Neuronal stem cell (in vitro differentiated cells): ENCODE measurements at regions not wholly inside any gene's neighbourhood (a gene's known extent, or its start where the extent isn't known, plus 50 kb on each side); places are given as distances from the start of the nearest gene placed in this dataset.

Source experiments
- DNase-seq: peaks from one replicate; pipeline ENCODE4 v3.0.0-alpha.2; 2013; ENCODE audit warnings: low spot score
- H2AFZ ChIP-seq: one replicate; pipeline ENCODE4 v1.6.1; 2013; ENCODE audit warnings: mild to moderate bottlenecking, low read length, inconsistent platforms
- H2AK5ac ChIP-seq: 2 replicates; pipeline ENCODE4 v1.6.1; 2013; ENCODE audit warnings: low read depth, mild to moderate bottlenecking, inconsistent platforms, low read length, moderate library complexity, mixed read lengths
- H2BK120ac ChIP-seq: 2 replicates; pipeline ENCODE4 v1.6.1; 2013; ENCODE audit warnings: low read depth, mild to moderate bottlenecking, inconsistent platforms, low read length, moderate library complexity, mixed read lengths
- H2BK12ac ChIP-seq: one replicate; pipeline ENCODE4 v1.6.1; 2013; ENCODE audit warnings: low read length, inconsistent platforms
- H2BK15ac ChIP-seq: 2 replicates; pipeline ENCODE4 v1.6.1; 2013; ENCODE audit warnings: mild to moderate bottlenecking, low read length, inconsistent platforms, mixed read lengths
- H2BK5ac ChIP-seq: one replicate; pipeline ENCODE4 v1.6.1; 2013; ENCODE audit warnings: inconsistent platforms, mild to moderate bottlenecking, low read length, moderate library complexity
- H3K14ac ChIP-seq: one replicate; pipeline ENCODE4 v1.6.1; 2013; ENCODE audit warnings: low read length, inconsistent platforms
- H3K18ac ChIP-seq: 2 replicates; pipeline ENCODE4 v1.6.1; 2013; ENCODE audit warnings: low read length, inconsistent platforms
- H3K23ac ChIP-seq: 2 replicates; pipeline ENCODE4 v1.6.1; 2013; ENCODE audit warnings: low read depth, mild to moderate bottlenecking, mixed read lengths, low read length, inconsistent platforms; ENCODE audit not compliant: poor library complexity
- H3K27ac ChIP-seq: replicated peaks from 3 replicates; pipeline ENCODE4 v1.5.1; 2013; ENCODE audit warnings: low read length, inconsistent platforms
- H3K27me3 ChIP-seq, 3 experiments: 2 replicates each; pipeline ENCODE4 v1.6.1; 2013; ENCODE audit warnings: low read length in 3 of 3, mild to moderate bottlenecking in 2 of 3, inconsistent platforms in 1 of 3, low read depth in 1 of 3, mixed read lengths in 1 of 3, moderate library complexity in 1 of 3; ENCODE audit not compliant: control insufficient read depth in 3 of 3, insufficient read depth in 3 of 3
- H3K36me3 ChIP-seq, 2 donors: replicated peaks in 1 of 2; 2 replicates each; pipeline ENCODE4 v1.6.1; 2013; ENCODE audit warnings: low read length in 2 of 2; ENCODE audit not compliant: control insufficient read depth in 2 of 2, insufficient read depth in 2 of 2
- H3K4ac ChIP-seq: 2 replicates; pipeline ENCODE4 v1.6.1; 2013; ENCODE audit warnings: inconsistent platforms, mild to moderate bottlenecking, low read length, moderate library complexity
- H3K4me1 ChIP-seq, 2 donors: 1 replicate in 1 of 2; 2 replicates in 1 of 2; pipeline ENCODE4 v1.6.1; 2013; ENCODE audit warnings: low read length in 2 of 2, low read depth in 1 of 2; ENCODE audit not compliant: control insufficient read depth in 2 of 2, insufficient read depth in 1 of 2
- H3K4me2 ChIP-seq: one replicate; pipeline ENCODE4 v1.6.1; 2013; ENCODE audit warnings: mild to moderate bottlenecking, low read length, inconsistent platforms; ENCODE audit not compliant: insufficient read depth, poor library complexity, severe bottlenecking
- H3K4me3 ChIP-seq, 2 donors: 2 replicates each; pipeline ENCODE4 v1.5.1; 2013; ENCODE audit warnings: low read length in 2 of 2, mild to moderate bottlenecking in 2 of 2, inconsistent platforms in 1 of 2, moderate library complexity in 1 of 2
- H3K79me1 ChIP-seq: one replicate; pipeline ENCODE4 v1.6.1; 2013; ENCODE audit warnings: low read depth, mild to moderate bottlenecking, inconsistent platforms, low read length, moderate library complexity
- H3K9ac ChIP-seq: one replicate; pipeline ENCODE4 v1.6.1; 2013; ENCODE audit warnings: mild to moderate bottlenecking, low read depth, low read length, inconsistent platforms; ENCODE audit not compliant: poor library complexity
- H3K9me3 ChIP-seq, 2 donors: replicated peaks in 1 of 2; 2 replicates each; pipeline versions ENCODE3 to v1.6.1; 2013; ENCODE audit warnings: low read length in 2 of 2, mild to moderate bottlenecking in 2 of 2, inconsistent platforms in 1 of 2, low read depth in 1 of 2, mixed read lengths in 1 of 2, moderate library complexity in 1 of 2; ENCODE audit not compliant: control insufficient read depth in 2 of 2, insufficient read depth in 1 of 2
- H4K8ac ChIP-seq: one replicate; pipeline ENCODE4 v1.6.1; 2013; ENCODE audit warnings: low read depth, mild to moderate bottlenecking, inconsistent platforms, low read length, moderate library complexity
- H4K91ac ChIP-seq: one replicate; pipeline ENCODE4 v1.6.1; 2013; ENCODE audit warnings: low read length, low read depth, mild to moderate bottlenecking, inconsistent platforms; ENCODE audit not compliant: poor library complexity
- WGBS, 2 donors: extraction: QIAGEN DNeasy Blood & Tissue Kit; methylation state at CpG; one replicate each; pipeline ENCODE4 v1.1.7; 2013; ENCODE audit warnings: missing lambda C conversion rate in 2 of 2, mixed read lengths in 1 of 2; ENCODE audit not compliant: insufficient read length in 2 of 2, insufficient replicate concordance in 1 of 2; ENCODE audit errors: extremely low coverage in 2 of 2; 5-methylcytosine and 5-hydroxymethylcytosine counted together

GRCh38 chrX:1833656-1834360 lies 218.9 kb downstream of the ASMT start:
- no peak overlapping the region for H2BK5ac ChIP-seq
- H3K36me3 ChIP-seq = no peaks in the 10 kb centered on the region
- H3K4me1 ChIP-seq = peaks cover 0 to 4% of the 10 kb centered on the region in 2 donors
- no peak for DNase-seq
- no peak overlapping the region for H4K8ac ChIP-seq
- no peak overlapping the region for H3K23ac ChIP-seq
- H3K18ac ChIP-seq = no peak overlapping the region
- H3K27me3 ChIP-seq = no peaks in the 10 kb centered on the region
- H2AK5ac ChIP-seq = no peak overlapping the region
- no CpG with 5 or more reads among the region's 15 CpGs for WGBS, 2 donors
- no peak overlapping the region for H3K4ac ChIP-seq
- no peaks in the 10 kb centered on the region for H3K79me1 ChIP-seq
- H2BK12ac ChIP-seq = no peak overlapping the region
- no peak overlapping the region for H4K91ac ChIP-seq
- H3K27ac ChIP-seq = no peak overlapping the region
- no peak overlapping the region for H3K4me3 ChIP-seq
- H2BK15ac ChIP-seq = no peak overlapping the region
- H3K9ac ChIP-seq = no peak overlapping the region
- H3K14ac ChIP-seq = no peak overlapping the region
- H2AFZ ChIP-seq = no peak overlapping the region
- no peak overlapping the region for H3K4me2 ChIP-seq
- H2BK120ac ChIP-seq = no peak overlapping the region
- H3K9me3 ChIP-seq = no peaks in the 10 kb centered on the region

- Histone ChIP-seq H2BK15ac (no peak overlapping the region), H2AFZ (no peak overlapping the region), H3K79me1 (no peaks in the 10 kb centered on the region), H3K36me3 (no peaks in the 10 kb centered on the region), H3K18ac (no peak overlapping the region), H2AK5ac (no peak overlapping the region), H3K4me1 (peaks cover 0 to 4% of the 10 kb centered on the region in 2 donors), H3K23ac (no peak overlapping the region), H2BK5ac (no peak overlapping the region), H3K14ac (no peak overlapping the region), H3K4ac (no peak overlapping the region), H3K4me2 (no peak overlapping the region), H3K4me3 (no peak overlapping the region), H3K9ac (no peak overlapping the region), H2BK120ac (no peak overlapping the region), H4K91ac (no peak overlapping the region), H3K9me3 (no peaks in the 10 kb centered on the region), H3K27ac (no peak overlapping the region), H2BK12ac (no peak overlapping the region), H4K8ac (no peak overlapping the region), H3K27me3 (no peaks in the 10 kb centered on the region)
- no peak for DNase-seq
- WGBS, 2 donors = no CpG with 5 or more reads among the region's 4 CpGs
Observed at GRCh38 chrX:1835056-1835455, 220.2 kb downstream of the ASMT start.

DNA sequence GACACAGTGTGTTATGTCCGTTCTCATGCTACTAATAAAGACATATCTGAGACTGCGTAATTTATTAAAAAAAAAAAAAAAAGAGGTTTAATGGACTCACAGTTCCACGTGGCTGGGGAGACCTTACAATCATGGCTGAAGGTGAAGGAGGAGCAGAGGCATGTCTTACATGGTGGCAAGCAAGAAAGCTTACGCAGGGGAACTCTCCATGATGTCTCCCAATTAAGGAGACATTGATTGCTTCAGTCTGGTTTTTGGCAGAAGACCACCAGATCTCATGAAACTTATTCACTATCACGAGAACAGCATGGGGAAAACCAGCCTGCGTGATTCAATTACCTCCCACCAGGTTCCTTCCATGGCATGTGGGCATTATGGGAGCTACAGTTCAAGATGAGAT lies 221.8 kb downstream of the ASMT start:
- Histone ChIP-seq H3K18ac (no peak overlapping the region), H2BK12ac (no peak overlapping the region), H2AFZ (no peak overlapping the region), H3K9me3 (no peaks in the 10 kb centered on the region), H3K4me1 (peaks cover 0 to 4% of the 10 kb centered on the region in 2 donors), H2BK5ac (no peak overlapping the region), H4K91ac (no peak overlapping the region), H2AK5ac (no peak overlapping the region), H3K23ac (no peak overlapping the region), H3K27ac (no peak overlapping the region), H2BK120ac (no peak overlapping the region), H3K36me3 (no peaks in the 10 kb centered on the region), H3K4me3 (no peak overlapping the region), H4K8ac (no peak overlapping the region), H3K27me3 (no peaks in the 10 kb centered on the region), H3K14ac (no peak overlapping the region), H2BK15ac (no peak overlapping the region), H3K4ac (no peak overlapping the region), H3K79me1 (no peaks in the 10 kb centered on the region), H3K4me2 (no peak overlapping the region), H3K9ac (no peak overlapping the region)
- DNase-seq = no peak
- no CpG with 5 or more reads among the region's 6 CpGs for WGBS, 2 donors

DNA sequence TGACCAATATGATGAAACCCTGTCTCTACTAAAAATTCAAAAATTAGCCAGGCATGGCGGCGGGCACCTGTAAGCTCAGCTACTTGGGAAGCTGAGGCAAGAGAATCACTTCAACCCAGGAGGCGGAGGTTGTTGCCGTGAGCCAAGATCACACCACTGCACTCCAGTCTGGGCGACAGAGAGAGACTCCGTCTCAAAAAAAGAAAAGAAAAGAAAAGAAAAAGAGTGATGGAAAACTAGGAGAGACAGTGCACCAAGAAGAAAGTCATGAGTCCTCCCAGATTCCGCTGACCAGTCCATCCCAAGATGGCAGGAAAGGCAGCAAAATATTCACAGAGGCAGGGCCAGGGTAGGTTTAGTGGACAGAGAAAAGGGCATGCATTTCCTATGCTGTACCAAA lies 226.9 kb downstream of the ASMT start:
- DNase-seq = no peak
- H3K79me1 ChIP-seq = no peaks in the 10 kb centered on the region
- H3K23ac ChIP-seq = no peak overlapping the region
- WGBS, 2 donors = no CpG with 5 or more reads among the region's 7 CpGs
- no peak overlapping the region for H2BK120ac ChIP-seq
- no peak overlapping the region for H4K91ac ChIP-seq
- H3K36me3 ChIP-seq = no peaks in the 10 kb centered on the region
- H3K4me2 ChIP-seq = no peak overlapping the region
- no peak overlapping the region for H2BK15ac ChIP-seq
- no peak overlapping the region for H3K4ac ChIP-seq
- no peak overlapping the region for H3K4me3 ChIP-seq
- H4K8ac ChIP-seq = no peak overlapping the region
- H3K9me3 ChIP-seq = no peaks in the 10 kb centered on the region
- no peak overlapping the region for H3K18ac ChIP-seq
- H3K27me3 ChIP-seq = no peaks in the 10 kb centered on the region
- H3K14ac ChIP-seq = no peak overlapping the region
- no peaks in the 10 kb centered on the region for H3K4me1 ChIP-seq
- no peak overlapping the region for H3K9ac ChIP-seq
- no peak overlapping the region for H2AK5ac ChIP-seq
- H2BK12ac ChIP-seq = no peak overlapping the region
- no peak overlapping the region for H2AFZ ChIP-seq
- no peak overlapping the region for H3K27ac ChIP-seq
- H2BK5ac ChIP-seq = no peak overlapping the region
